H1 (cell line): ENCODE measurements at regions not wholly inside any gene's neighbourhood (a gene's known extent, or its start where the extent isn't known, plus 50 kb on each side); places are given as distances from the start of the nearest gene placed in this dataset.

Source experiments
- CTCF ChIA-PET: fragments of 300-600 bp; sonication (Branson Sonifier 250); formaldehyde crosslinking; loops from one replicate; lab custom pipeline; 2021; ENCODE audit not compliant: partially characterized antibody; lab: Charles Lee
- POLR2A ChIA-PET: fragments of 300-600 bp; sonication (Branson Sonifier 250); formaldehyde crosslinking; loops from one replicate; lab custom pipeline; 2021; ENCODE audit warnings: inconsistent platforms; ENCODE audit not compliant: partially characterized antibody; lab: Charles Lee
- DNase-seq, 2 experiments: peaks; one replicate each; pipeline versions ENCODE4 v3.0.0 to v3.0.0-alpha.2; 2010 to 2022; ENCODE audit warnings: low spot score in 2 of 2, low read depth in 1 of 2, mixed read lengths in 1 of 2
- FAIRE-seq: peaks from 2 replicates; lab custom pipeline; 2011; peaks lifted over from hg19 to GRCh38; lab: Jason Lieb, UNC
- H2AFZ ChIP-seq: 2 replicates; pipeline ENCODE4 v1.8.1; 2012; ENCODE audit warnings: low read length, inconsistent platforms
- H2AK5ac ChIP-seq: 2 replicates; pipeline ENCODE4 v1.6.1; 2013; ENCODE audit warnings: low read depth, low read length
- H2BK120ac ChIP-seq: replicated peaks from 2 replicates; pipeline ENCODE3; 2013; ENCODE audit warnings: low read depth, low read length, inconsistent platforms
- H2BK12ac ChIP-seq: 2 replicates; pipeline ENCODE4 v1.6.1; 2013; ENCODE audit warnings: low read depth, low read length
- H2BK15ac ChIP-seq: 2 replicates; pipeline ENCODE4 v1.6.1; 2013; ENCODE audit warnings: low read length
- H2BK20ac ChIP-seq: 2 replicates; pipeline ENCODE4 v1.6.1; 2013; ENCODE audit warnings: low read length
- H2BK5ac ChIP-seq: 2 replicates; pipeline ENCODE4 v1.6.1; 2013; ENCODE audit warnings: low read depth, low read length
- H3K14ac ChIP-seq: 2 replicates; pipeline ENCODE4 v1.6.1; 2013; ENCODE audit warnings: inconsistent platforms; ENCODE audit not compliant: insufficient read length
- H3K18ac ChIP-seq: 2 replicates; pipeline ENCODE4 v1.6.1; 2013; ENCODE audit warnings: low read length; ENCODE audit errors: extremely low read depth
- H3K23ac ChIP-seq: 2 replicates; pipeline ENCODE4 v1.6.1; 2013; ENCODE audit warnings: inconsistent platforms; ENCODE audit not compliant: insufficient read length
- H3K23me2 ChIP-seq: 2 replicates; pipeline ENCODE4 v1.6.1; 2013; ENCODE audit warnings: low read depth, low read length
- H3K27ac ChIP-seq: 2 replicates; pipeline ENCODE4 v1.6.1; 2011; ENCODE audit warnings: low read depth, low read length, inconsistent platforms
- H3K27me3 ChIP-seq, 4 experiments: replicated peaks in 1 of 4; 1 replicate in 1 of 4; 2 replicates in 3 of 4; pipeline versions ENCODE4 v1.6.1 to v1.8.1; 2011 to 2013; ENCODE audit warnings: low read length in 3 of 4, mild to moderate bottlenecking in 3 of 4, inconsistent platforms in 2 of 4, mixed read lengths in 2 of 4, moderate library complexity in 1 of 4; ENCODE audit not compliant: control insufficient read depth in 3 of 4, insufficient read depth in 3 of 4; ENCODE audit errors: extremely low read depth in 1 of 4
- H3K36me3 ChIP-seq, 4 experiments: 2 replicates each; pipeline versions ENCODE4 v1.6.1 to v1.8.1; 2011 to 2013; ENCODE audit warnings: mild to moderate bottlenecking in 4 of 4, low read length in 3 of 4, moderate library complexity in 2 of 4, control low read depth in 1 of 4, inconsistent platforms in 1 of 4; ENCODE audit not compliant: insufficient read depth in 4 of 4, control insufficient read depth in 2 of 4
- H3K4ac ChIP-seq: replicated peaks from 2 replicates; pipeline ENCODE3; 2013; ENCODE audit warnings: low read length, low read depth, mixed read lengths, inconsistent platforms; ENCODE audit not compliant: insufficient read length
- H3K4me1 ChIP-seq, 4 experiments: replicated peaks in 1 of 4; 1 replicate in 1 of 4; 2 replicates in 3 of 4; pipeline versions ENCODE4 v1.6.1 to v1.8.1; 2011 to 2013; ENCODE audit warnings: low read length in 3 of 4, inconsistent platforms in 2 of 4, mixed read lengths in 1 of 4; ENCODE audit not compliant: insufficient read depth in 4 of 4, control insufficient read depth in 3 of 4
- H3K4me2 ChIP-seq, 2 experiments: 2 replicates each; pipeline versions ENCODE4 v1.6.1 to v1.8.1; 2011 to 2013; ENCODE audit warnings: low read depth in 2 of 2, low read length in 2 of 2, control low read depth in 1 of 2, inconsistent platforms in 1 of 2, mild to moderate bottlenecking in 1 of 2; ENCODE audit not compliant: insufficient read depth in 1 of 2
- H3K4me3 ChIP-seq, 4 experiments: fragments of 200-600, 300-600 bp in 1 of 4; sonication (generic), shearing (Covaris generic), sonication (Bioruptor Twin) in 1 of 4; 2 replicates each; pipeline versions ENCODE4 v1.5.1 to v1.8.1; 2011 to 2016; ENCODE audit warnings: low read length in 4 of 4, low read depth in 3 of 4, control low read depth in 2 of 4, inconsistent platforms in 2 of 4, mild to moderate bottlenecking in 2 of 4, mixed read lengths in 1 of 4, moderate library complexity in 1 of 4; ENCODE audit not compliant: insufficient read depth in 2 of 4; ENCODE audit errors: extremely low read depth in 1 of 4
- H3K56ac ChIP-seq: replicated peaks from 2 replicates; pipeline ENCODE3; 2013; ENCODE audit warnings: low read depth, mild to moderate bottlenecking, mixed read lengths, low read length, inconsistent platforms; ENCODE audit not compliant: insufficient read length
- H3K79me1 ChIP-seq: 2 replicates; pipeline ENCODE4 v1.6.1; 2013; ENCODE audit warnings: low read depth, low read length, control low read depth
- H3K79me2 ChIP-seq, 2 experiments: 2 replicates each; pipeline versions ENCODE4 v1.6.1 to v1.8.1; 2012 to 2013; ENCODE audit warnings: low read length in 2 of 2, mild to moderate bottlenecking in 2 of 2, inconsistent platforms in 1 of 2; ENCODE audit not compliant: insufficient read depth in 2 of 2, control insufficient read depth in 1 of 2
- H3K9ac ChIP-seq, 4 experiments: replicated peaks in 1 of 4; 1 replicate in 1 of 4; 2 replicates in 3 of 4; pipeline versions ENCODE4 v1.6.1 to v1.8.1; 2011 to 2013; ENCODE audit warnings: low read depth in 3 of 4, low read length in 3 of 4, control low read depth in 2 of 4, mild to moderate bottlenecking in 2 of 4, moderate library complexity in 2 of 4, inconsistent platforms in 1 of 4; ENCODE audit errors: extremely low read depth in 1 of 4
- H3K9me3 ChIP-seq, 2 experiments: 2 replicates each; pipeline versions ENCODE4 v1.6.1 to v1.8.1; 2012 to 2013; ENCODE audit warnings: mild to moderate bottlenecking in 2 of 2, moderate library complexity in 2 of 2, control low read depth in 1 of 2, inconsistent platforms in 1 of 2, low read depth in 1 of 2, low read length in 1 of 2, mixed read lengths in 1 of 2; ENCODE audit not compliant: insufficient read depth in 2 of 2
- H4K20me1 ChIP-seq, 2 experiments: replicated peaks in 1 of 2; 2 replicates each; pipeline versions ENCODE3 to v1.8.1; 2011 to 2013; ENCODE audit warnings: inconsistent platforms in 2 of 2, low read length in 2 of 2, mild to moderate bottlenecking in 1 of 2; ENCODE audit not compliant: insufficient read depth in 2 of 2, control insufficient read depth in 1 of 2
- H4K5ac ChIP-seq: 2 replicates; pipeline ENCODE4 v1.6.1; 2013; ENCODE audit warnings: low read length, low read depth, mixed read lengths, inconsistent platforms; ENCODE audit not compliant: insufficient read length
- H4K8ac ChIP-seq: 2 replicates; pipeline ENCODE4 v1.8.0; 2013; ENCODE audit warnings: mild to moderate bottlenecking, moderate library complexity, low read length, inconsistent platforms; ENCODE audit not compliant: insufficient read depth; ENCODE audit errors: extremely low read depth
- H4K91ac ChIP-seq: replicated peaks from 2 replicates; pipeline ENCODE3; 2013; ENCODE audit warnings: low read length, mixed read lengths, inconsistent platforms; ENCODE audit not compliant: insufficient read length
- EZH2 ChIP-seq: fragments of 200-600 bp; sonication (generic); IDR thresholded peaks from 2 replicates; pipeline ENCODE4 v1.7.1; 2012; ENCODE audit warnings: low read depth, mild to moderate bottlenecking, moderate library complexity, low read length, inconsistent platforms; ENCODE audit not compliant: severe bottlenecking
- RNF2 ChIP-seq: fragments of 200-900, 300-1000 bp; sonication (generic); IDR thresholded peaks from 2 replicates; pipeline ENCODE4 v1.7.1; 2016; ENCODE audit warnings: borderline replicate concordance, low read depth, mild to moderate bottlenecking, antibody characterized with exemption, low read length; ENCODE audit not compliant: poor library complexity, severe bottlenecking; ENCODE audit errors: missing control alignments
- TBP ChIP-seq: IDR thresholded peaks from 2 replicates; pipeline ENCODE4 v1.6.1; 2011; ENCODE audit warnings: low read depth, low read length, improper control_type of control experiment
- WGBS, 2 experiments: shearing (Covaris generic) in 1 of 2; methylation state at CpG; one replicate each; pipeline versions ENCODE4 v1.1.6 to v1.1.7; 2013 to 2015; ENCODE audit warnings: low lambda C conversion rate in 2 of 2, mixed read lengths in 2 of 2, inconsistent platforms in 1 of 2, low coverage in 1 of 2, missing lambda C conversion rate in 1 of 2; ENCODE audit not compliant: insufficient replicate concordance in 2 of 2, insufficient coverage in 1 of 2, insufficient read length in 1 of 2; ENCODE audit errors: extremely low coverage in 1 of 2, missing lambda C conversion rate in 1 of 2; 5-methylcytosine and 5-hydroxymethylcytosine counted together

- H4K91ac ChIP-seq, result no peak overlapping the region
- H3K4me2 ChIP-seq, result no peak overlapping the region
- H2BK20ac ChIP-seq, result no peak overlapping the region
- no peaks in the 10 kb centered on the region for H3K23me2 ChIP-seq
- no peaks in the 10 kb centered on the region for H3K4me1 ChIP-seq
- no peak overlapping the region for H3K56ac ChIP-seq
- H2AK5ac ChIP-seq, result no peak overlapping the region
- DNase-seq, result no peak
- no peak for FAIRE-seq
- H2BK15ac ChIP-seq, result no peak overlapping the region
- H4K8ac ChIP-seq, result no peak overlapping the region
- no peak overlapping the region for H3K27ac ChIP-seq
- no peak overlapping the region for H3K18ac ChIP-seq
- H3K4me3 ChIP-seq, result no peak overlapping the region
- no peak overlapping the region for H2BK12ac ChIP-seq
- CTCF ChIA-PET, result no interaction called here
- no peak overlapping the region for H2BK5ac ChIP-seq
- 80% methylated on average over 3 of the region's 3 CpGs; no CpG with 5 or more reads in 1 of the 2 experiments for WGBS, 2 experiments
- H2BK120ac ChIP-seq, result no peak overlapping the region
- POLR2A ChIA-PET, result no interaction called here
- no peaks in the 10 kb centered on the region for H3K27me3 ChIP-seq
- H4K5ac ChIP-seq, result no peak overlapping the region
- H3K14ac ChIP-seq, result no peak overlapping the region
- H3K23ac ChIP-seq, result no peak overlapping the region
- H2AFZ ChIP-seq, result no peak overlapping the region
- no peaks in the 10 kb centered on the region for H4K20me1 ChIP-seq
- H3K4ac ChIP-seq, result no peak overlapping the region
- peaks cover 0 to 2% of the 10 kb centered on the region in 2 experiments; a peak in 1 of 4 replicates for H3K9me3 ChIP-seq
- H3K9ac ChIP-seq, result no peak overlapping the region
- no peaks in the 10 kb centered on the region for H3K79me1 ChIP-seq
- no peaks in the 10 kb centered on the region for H3K36me3 ChIP-seq
- H3K79me2 ChIP-seq, result no peaks in the 10 kb centered on the region
- TF ChIP-seq EZH2 (no peak), TBP (no peak), RNF2 (no peak)
These were observed 1357.4 kb upstream of the GOT2 start for GRCh38 chr16:60091529-60091928.
